IPS-NIHi7 (cell line): ENCODE measurements at regions not wholly inside any gene's neighbourhood (a gene's known extent, or its start where the extent isn't known, plus 50 kb on each side); places are given as distances from the start of the nearest gene placed in this dataset.

Experiments
- DNase-seq: peaks from one replicate; pipeline ENCODE4 v3.0.0; 2012; ENCODE audit warnings: mixed read lengths; ENCODE audit errors: extremely low spot score

DNA sequence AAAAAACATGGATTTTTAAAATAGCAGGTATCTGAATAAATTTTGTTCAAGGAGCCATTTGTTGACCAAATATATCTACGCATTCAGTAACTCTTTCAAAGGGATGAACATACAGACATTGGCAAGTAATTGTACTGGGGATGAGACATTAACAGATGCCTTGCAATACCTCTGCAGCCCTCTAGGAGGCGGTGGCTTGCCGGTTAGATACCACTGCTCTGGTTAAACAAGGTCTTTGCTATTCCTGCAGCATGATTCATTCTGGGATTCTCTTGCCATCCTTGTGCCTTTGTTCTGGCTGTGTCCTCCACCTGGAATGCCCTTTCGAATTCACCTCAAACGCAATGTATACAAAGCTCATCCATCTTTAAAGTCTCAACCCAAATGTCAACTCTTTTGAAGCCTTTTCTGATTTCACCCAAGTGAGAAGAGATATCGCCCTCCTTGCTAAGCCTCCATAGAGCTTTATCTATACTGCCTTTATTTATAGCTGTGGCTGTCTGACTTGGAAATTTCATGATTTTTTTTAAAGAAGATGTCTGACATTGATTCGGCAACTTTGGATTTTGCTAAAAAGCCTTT is 131.0 kb upstream of the SRRM4 start:
- DNase-seq = peak; percentile 84

DNA sequence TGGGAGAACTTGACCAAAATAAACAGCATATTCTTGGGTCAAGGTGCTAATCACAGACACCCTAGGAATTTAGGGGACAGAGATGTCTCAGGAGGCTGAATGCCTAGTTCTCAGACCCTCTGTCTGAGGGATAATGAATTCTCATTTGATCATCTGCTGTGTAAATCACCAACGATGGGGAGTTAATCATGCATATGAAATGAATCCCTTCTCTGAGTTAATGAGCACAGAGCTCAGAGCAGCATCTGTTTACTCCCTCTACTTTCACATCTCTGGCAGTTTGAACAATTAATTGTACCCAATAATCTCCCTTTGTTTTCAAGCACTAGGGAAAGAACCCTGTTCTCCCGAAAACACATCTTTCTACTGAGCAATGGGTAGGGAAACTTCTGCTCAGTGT is 129.4 kb upstream of the SRRM4 start:
- DNase-seq = no peak

DNA sequence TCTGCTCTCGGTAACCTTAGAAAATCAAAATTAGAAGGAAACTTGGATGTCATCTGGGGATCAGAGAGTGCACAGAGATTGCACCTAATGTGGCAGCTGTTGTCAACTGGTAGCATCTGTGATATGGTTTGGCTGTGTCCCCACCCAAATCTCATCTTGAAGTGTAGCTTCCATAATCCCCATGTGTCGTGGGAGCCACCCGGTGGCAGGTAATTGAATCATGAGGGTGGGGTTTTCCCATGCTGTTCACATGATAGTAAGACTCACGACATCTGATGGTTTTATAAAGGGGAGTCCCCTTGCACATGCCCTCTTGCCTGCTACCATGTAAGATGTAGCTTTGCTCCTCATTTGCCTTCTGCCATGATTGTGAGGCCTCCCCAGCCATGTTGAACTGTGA is 127.7 kb upstream of the SRRM4 start:
- DNase-seq = no peak

DNA sequence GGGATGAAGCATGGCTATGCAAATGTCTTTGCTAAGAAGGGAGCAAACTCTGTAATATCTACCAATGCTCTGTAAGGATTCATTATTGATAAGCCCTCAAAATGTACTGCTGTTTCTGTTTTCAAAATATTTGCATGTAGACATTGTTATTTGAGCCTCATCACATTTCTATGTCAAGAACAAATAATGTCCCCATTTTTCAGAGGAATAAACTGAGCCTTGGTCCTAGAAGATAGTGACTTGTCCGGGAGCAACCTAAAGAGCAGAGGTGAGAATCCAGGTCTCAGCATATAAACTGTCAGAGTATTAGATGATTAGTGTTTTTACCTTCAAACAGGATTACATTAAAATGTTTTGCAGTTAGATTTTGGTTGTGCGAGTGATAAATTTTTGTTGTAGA is 125.5 kb upstream of the SRRM4 start:
- no peak for DNase-seq

DNA sequence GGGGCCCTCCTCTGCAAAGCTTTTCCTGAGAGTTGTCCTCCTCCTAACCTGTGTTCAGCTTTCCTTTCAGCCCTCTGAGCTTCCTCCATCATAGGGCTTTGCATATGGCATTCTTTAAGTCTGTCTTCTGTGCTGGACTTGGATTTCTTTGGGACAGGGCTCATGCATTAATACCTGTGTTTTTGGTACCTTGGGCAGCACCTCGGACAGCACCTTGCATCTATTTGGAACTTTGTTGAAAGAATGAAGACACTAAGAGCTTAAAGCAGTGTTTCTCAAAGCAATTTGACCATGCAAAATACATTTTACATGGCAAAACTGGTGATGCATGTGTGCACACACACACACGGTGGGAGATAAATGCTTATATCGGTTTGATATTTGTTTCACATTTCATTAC is 115.0 kb upstream of the SRRM4 start:
- DNase-seq = no peak

DNA sequence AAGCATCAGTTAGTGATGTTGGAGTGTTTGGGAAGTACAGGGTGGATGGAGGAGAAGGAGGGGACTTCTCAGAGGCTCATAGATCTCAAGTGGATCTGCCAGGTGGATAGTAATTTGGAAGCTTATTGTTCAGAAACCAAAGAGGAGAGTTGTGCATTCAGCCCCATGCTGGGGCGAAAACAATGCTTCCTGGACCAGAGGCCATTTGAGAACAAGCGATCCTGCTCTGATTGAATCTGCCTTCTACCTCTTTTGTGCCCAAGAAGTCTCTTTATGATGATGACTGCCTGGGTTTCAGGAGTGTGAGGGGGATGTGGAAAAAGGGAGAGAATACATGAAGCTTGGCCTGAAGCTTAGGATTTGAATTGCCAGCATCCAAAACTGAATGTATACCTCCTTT is 110.8 kb upstream of the SRRM4 start:
- no peak for DNase-seq

DNA sequence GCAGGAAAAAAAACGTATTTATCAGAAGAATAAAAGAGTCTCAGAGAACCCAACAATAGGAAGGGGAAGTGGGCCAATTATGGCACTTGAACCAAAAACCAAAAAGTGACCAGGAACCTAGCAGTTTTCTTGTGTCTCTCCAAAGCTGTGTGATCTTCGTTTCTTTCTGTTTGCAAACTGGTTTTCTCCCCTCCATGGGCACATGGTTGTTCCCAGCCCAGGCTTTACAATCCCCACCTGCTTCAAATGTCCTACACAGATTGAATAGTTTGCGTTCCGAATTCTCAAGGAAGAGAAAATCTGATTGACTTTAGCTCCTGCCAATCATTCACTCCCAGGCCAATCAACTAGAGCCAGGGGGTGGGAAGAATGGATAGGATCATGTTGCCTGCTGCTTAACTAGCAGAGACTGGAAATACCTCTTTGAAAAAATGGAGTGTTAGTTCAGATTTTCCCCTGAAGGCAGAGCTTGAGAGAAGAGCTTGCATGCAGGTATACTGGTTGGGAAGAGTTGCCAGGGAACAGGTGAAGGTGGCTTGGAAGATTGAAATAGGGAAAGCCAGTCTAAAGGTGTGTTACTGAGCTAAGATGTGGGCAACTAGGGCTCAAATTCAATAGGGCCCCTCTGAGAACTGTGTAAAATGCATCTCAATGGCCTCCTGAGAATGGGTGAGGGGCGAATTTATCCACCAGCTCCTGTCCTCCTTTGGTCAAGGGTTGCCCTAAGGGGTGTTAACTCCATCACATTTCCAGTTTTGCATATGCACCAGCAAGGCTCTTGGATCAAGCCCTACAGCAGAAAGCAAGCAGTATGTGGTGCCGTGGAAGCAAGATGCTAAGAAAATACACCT is 106.4 kb upstream of the SRRM4 start:
- peak; percentile 78 for DNase-seq

DNA sequence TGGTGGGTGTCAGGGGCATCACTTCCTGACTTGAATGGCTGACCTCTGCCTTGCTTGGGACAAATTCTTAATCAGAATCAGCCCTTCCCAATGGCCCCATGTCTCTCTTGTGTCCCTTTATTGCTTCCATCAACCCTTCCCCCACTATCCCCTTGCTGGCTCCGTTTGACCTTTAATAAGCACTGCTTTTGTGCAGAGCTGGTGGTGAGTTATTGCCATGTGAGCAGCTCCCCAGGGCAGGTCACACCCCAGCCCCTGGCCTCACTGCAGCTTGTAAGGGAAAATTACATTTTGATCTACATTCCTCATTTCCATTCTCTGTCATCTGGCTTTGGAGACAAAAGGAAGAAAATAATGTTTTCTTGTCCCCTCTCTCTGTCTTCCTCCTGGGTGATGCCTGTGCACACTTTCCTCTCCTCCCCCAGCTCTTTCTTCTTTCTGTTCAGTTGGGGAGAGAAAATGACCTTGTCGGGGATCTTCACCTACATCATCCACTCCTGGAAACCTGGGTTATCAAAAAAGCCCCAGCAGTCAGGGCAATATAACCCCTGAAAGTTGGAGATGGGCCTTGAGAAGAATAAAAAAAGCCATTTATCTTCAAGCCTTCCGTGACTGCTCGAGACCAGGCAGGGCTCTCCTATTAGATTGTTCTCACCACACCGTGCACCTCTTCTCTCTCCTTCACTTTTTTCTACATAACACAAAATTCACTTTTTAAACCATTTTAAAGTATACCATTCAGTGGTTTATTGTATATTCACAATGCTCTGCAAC is 100.4 kb upstream of the SRRM4 start:
- DNase-seq = no peak

DNA sequence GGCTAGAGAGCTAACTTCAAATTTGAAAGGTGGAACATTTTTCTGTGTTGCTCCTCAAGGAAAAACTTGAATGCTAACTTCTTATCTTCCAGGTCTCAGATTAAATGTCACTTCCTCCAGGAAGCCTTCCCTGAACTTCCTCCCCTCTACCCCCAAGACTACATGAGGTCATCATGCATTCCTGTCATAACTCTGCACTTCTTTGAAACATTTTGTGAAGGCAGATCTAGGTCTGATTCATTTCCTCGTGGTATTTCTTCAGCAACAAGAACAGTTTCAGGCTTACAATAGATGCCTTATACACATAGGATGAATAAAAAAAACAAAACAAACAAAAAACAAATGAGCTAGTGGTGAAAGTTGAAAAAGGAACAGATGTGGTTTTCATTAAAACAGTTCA is 97.1 kb upstream of the SRRM4 start:
- no peak for DNase-seq

DNA sequence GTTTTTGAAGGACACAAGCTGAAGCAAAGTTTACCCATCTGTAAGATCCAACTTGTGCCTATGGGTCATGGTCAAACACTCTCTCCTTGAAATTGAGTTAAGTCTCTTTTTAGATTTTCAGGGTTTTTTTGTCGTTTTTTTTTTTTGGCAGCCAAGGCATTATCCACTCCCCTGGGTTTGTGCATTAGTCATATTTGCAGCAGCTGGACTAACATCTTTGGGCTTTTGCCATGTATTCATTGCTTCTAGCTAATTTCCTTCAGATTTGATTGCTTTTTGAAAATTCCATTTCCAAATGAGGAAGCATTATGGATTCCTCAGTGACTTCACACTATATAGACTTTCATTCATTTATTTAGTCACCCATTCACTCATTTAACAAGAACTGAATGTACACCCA is 80.3 kb upstream of the SRRM4 start:
- no peak for DNase-seq

DNA sequence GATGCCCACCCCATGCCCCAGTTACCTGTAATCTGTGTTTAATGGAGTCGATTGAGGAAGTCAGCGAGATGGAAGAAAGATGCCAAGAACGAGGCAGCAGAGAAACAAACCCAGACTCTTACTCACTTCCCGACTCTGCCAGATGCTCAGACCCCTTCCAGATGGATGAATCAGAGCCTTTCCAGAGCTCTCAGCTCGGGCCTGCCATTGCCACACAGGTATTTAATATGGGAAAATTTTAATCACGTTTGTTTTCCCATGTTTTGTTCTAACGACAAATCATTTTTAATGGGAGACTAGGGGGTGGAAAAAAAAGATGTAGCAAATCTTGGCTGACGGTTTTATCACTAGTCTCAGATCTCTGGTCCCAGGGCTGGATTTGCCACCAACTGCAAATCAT is 72.5 kb upstream of the SRRM4 start:
- DNase-seq = no peak

DNA sequence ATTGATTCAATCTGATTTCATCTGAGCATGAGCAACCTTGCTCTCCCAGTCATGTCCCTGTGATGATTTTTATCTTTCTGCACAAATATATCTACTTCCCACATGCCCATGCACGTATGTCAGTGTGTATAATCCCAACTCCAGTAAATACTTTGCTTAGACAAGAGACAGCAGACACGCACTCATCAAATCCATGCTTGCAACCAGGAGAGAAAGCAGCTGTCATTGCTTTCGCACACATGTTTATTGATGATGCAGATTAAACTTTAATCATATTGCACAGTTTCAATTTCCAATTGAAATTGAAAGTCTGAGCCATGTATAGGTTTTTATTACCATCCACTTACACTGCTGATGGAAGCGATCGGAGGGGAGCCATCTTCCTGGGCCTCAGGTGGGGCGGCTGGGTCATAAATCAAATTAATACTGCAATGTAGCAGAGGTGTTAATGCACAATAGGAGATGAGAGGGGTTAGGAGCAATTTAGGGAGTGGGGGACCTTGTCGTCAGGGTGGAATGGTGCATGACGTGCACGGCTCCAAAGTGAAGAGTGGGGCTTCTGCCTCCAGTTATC is 68.6 kb upstream of the SRRM4 start:
- no peak for DNase-seq

DNA sequence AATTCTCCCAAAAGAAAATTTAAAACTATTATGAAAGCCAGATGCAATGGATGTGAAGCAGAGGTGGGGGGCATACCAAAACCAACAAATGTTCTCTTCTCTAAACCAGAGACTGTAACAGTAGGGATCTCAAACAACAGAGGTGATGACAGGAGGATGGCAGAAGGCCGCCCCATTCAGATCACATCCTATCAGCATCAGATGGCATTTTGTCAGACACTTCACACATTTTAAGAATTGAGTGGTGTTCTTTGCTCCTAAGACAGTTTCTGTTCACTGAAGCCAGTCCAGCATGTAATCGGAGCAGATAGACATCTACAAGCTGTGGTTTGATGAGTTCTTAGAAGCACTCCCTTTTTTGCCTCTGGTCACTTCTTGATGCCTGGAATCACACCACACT is 59.6 kb upstream of the SRRM4 start:
- no peak for DNase-seq

DNA sequence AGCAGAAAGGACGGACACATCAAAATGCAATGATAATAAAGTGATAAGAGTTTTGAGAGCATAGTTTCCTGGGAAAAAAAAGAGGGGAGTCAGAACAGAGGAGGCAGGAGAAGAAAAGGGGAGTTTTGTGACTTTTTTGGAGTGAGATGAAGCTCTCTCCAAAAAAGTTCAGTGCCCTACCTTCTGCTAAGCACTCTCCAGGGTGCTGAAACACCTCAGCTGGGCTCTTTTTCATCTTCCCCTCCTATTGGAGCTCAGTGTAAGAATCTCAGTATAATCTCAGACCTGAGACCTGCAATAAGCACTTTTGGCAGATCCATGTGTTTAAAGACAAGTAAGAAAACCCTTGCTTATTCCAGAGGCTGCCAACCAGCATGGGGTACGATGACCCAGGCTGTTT is 58.9 kb upstream of the SRRM4 start:
- DNase-seq = peak; percentile 74

DNA sequence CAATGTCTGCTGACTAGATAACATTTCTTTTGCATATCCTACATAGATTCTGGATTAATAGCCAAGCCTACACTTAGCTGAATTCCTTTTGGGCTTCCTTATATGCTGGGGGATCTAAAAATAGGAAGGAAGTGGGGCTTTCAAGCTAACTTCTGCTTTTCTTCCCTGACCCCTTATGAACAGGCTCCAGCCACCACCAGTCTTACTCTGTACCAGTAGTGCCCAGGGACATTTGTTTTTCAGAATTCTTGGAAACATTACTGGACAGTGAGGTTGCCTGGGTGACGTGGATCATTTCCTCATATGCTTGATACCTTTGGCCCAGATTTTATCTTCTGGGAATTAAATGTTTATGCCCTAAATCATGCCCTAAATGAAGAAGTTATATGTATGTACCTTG is 55.9 kb upstream of the SRRM4 start:
- no peak for DNase-seq

DNA sequence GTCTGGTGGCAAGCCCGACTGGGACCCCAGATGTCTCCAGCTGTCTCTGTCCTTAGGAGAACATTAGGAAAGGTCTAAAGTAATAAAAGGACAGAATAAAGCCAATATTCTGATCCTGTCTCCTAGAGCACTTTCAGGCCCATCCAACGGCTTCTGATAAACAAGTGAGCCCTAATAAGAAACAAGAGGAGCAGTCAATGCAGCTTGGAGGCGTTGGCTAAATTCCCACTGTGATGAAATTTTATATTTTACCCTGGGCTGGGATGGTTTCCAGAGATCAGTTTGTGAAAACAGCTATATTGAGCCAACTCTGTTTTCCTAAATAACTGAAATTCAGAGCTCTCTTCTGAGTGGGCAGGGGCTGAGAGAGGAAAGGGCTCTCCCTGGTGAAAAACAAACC is 55.5 kb upstream of the SRRM4 start:
- DNase-seq = no peak
